SH-SY5Y (cell line): ENCODE measurements at regions not wholly inside any gene's neighbourhood (a gene's known extent, or its start where the extent isn't known, plus 50 kb on each side); places are given as distances from the start of the nearest gene placed in this dataset.

Experiments used
- GATA2 ChIP-seq: IDR thresholded peaks from 2 replicates; pipeline ENCODE4 v1.6.1; 2011; ENCODE audit warnings: mild to moderate bottlenecking, low read depth, low read length
- GATA3 ChIP-seq: IDR thresholded peaks from 2 replicates; pipeline ENCODE4 v1.6.1; 2011; ENCODE audit warnings: low read depth, mild to moderate bottlenecking, low read length, moderate library complexity

DNA sequence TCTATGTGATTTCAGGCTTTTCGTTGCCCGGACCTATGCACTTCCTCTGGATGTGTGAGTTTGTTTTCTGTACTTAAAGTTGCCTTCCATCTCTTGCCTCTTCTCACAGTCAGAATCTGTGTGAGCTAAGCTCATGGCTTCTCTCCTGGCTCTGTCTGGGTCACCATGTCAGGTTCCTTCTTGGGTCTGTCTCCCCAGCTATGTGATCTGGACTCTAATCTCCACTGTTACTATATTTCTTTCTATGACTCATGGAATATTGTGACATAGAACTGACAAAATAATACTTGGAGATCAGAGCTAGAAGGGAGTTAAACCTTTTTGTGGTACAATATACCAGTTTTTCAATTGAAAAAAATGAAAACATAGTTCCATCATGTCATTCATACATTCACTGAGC is 172.7 kb upstream of the FGGY start:
- TF ChIP-seq GATA2 (no peak), GATA3 (no peak)
